M059J (cell line): ENCODE measurements at regions not wholly inside any gene's neighbourhood (a gene's known extent, or its start where the extent isn't known, plus 50 kb on each side); places are given as distances from the start of the nearest gene placed in this dataset.

ENCODE experiments used
- DNase-seq: peaks from one replicate; pipeline ENCODE4 v3.0.0-alpha.2; 2012; ENCODE audit warnings: low read depth

DNA sequence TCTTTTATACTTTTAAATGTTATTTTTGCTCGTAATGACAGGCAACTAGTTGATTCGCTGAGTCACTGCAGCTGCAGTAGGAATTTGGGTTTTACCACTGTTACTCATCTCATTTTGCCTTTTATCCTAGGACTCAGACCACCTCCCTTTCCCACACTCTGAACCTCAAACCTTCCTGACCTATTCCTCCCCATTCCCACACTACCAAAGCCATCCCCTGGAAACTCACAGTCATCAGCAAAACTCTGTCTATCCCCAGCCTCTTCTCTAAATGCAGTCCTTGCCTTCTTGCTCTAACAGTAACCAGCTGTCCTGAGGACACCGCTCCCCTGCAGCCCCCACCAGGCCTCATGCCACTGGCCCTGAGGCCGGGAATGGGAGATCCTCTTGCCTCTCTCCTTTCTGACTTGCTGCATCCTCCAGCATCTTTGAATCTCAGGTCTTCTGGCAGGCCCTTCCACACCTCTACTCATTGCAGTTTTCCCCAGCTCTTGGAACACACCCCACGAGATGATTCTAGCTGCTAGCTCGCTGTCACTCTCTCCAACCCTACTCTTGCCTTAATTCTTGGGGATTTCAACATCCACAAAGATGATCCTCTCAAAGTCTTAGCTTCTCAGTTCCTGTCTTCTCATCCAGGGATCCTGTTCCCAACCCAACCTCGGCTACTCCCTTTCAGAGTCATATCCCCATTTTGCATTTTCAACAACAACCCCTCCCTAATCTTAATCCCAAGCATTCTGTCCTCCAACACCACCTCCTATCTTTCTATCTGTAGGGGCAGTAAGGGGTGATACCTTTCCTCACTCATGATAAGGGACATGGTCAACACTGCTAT, 55.9 kb upstream of the C3orf80 start:
- DNase-seq = peak; percentile 96

DNA sequence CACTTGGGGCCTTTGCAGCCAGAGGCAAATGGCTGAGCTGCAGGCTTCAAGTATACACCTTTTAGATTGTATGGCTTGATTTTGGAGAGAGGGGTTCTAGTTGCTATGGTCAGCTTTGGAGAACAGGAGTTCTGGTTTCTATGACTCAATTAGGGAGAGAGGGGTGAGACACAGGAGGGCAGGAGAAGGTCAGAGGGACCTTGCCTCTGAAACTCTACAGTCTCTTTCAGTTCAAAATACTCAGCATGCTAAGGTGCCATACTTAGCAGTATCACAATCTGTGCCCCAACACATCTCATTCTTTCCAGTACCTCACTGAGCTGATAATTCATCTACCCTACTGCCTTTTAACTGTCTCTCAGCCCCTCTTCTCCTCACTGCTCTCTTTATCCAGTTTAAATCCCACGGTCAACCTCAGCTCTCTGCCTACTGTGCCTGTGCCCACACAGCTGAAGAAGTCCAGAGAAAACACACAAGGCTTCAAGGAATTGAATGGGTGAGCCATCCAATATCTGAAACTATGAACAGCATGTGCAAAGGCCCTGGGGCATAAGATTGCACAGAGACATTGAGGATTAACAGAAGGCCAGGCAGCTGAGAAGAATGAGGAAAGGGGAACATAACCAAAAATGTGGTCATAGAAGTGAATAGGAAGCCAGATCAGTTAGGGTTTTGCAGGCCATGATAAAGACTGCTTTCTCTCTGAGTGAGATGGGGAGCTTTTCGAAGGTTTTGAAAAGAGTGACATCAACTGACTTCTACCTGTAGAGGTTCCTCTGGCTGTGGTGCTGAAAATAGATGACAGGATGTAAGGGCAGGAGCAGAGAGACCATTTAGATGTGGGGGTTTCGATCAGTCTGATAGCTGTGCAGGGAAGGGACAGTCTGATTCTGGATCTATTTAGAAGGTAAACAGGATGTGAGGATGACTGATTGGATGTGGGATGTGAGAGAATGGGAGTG, 54.5 kb upstream of the C3orf80 start:
- no peak for DNase-seq

DNA sequence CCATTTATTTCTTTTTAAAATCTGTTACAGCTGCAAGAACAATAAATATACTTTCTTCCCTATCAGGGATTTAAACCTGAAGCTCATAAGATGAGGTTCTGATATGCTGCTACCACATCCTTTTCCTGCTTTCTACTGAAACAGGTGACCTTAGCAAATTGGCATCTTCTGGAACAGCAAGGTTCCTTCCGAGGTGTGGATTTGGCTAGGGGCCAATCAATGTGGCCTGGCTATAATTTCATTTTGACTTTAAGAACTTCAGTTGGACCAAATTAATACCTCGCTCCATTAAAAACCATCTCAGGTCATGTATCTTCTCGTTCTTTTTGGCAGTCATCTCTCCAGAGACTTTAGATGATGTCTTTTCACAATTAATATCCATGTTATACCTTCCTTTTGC, 53.4 kb upstream of the C3orf80 start:
- DNase-seq = no peak

DNA sequence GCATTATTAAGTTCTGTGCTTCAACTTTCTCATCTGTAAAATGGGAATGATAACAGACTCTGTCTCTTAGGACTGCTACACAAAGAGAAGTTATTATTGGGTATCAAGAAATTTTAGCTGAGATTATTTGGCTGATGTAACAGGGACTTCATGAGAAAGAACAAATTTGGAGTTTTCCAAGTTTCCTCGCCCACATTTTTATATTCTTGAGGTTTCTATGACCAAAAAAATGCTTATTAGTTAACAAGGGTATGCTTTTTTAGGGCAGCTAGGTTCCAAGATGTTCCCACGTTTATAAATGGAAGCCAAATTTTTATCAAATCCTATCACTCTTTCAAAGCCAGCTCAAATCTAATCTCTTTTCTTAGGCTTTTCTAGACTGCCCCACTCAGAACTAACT, 50.6 kb upstream of the C3orf80 start:
- no peak for DNase-seq
